Keratinocyte (primary cell): ENCODE measurements at regions not wholly inside any gene's neighbourhood (a gene's known extent, or its start where the extent isn't known, plus 50 kb on each side); places are given as distances from the start of the nearest gene placed in this dataset.

Experiments used
- DNase-seq: peaks from one replicate; pipeline ENCODE4 v3.0.0-alpha.2; 2011; ENCODE audit warnings: low read depth, missing footprints, low spot score
- FAIRE-seq: peaks from 2 replicates; lab custom pipeline; 2011; peaks lifted over from hg19 to GRCh38; lab: Jason Lieb, UNC
- H2AFZ ChIP-seq: 2 replicates; pipeline ENCODE4 v1.6.0; 2012; ENCODE audit warnings: low read length, control low read depth, inconsistent platforms; ENCODE audit not compliant: control insufficient read depth
- H3K27ac ChIP-seq: 2 replicates; pipeline ENCODE4 v1.5.1; 2011; ENCODE audit warnings: low read length; ENCODE audit not compliant: control insufficient read depth, insufficient read depth
- H3K27me3 ChIP-seq: 3 replicates; pipeline ENCODE4 v1.6.0; 2011; ENCODE audit warnings: low read length; ENCODE audit not compliant: control insufficient read depth, insufficient read depth; ENCODE audit errors: extremely low read depth
- H3K36me3 ChIP-seq, 2 experiments: 2 replicates in 1 of 2; 3 replicates in 1 of 2; pipeline ENCODE4 v1.5.1; 2011; ENCODE audit warnings: low read length in 2 of 2, mild to moderate bottlenecking in 1 of 2; ENCODE audit not compliant: control insufficient read depth in 2 of 2, insufficient read depth in 2 of 2; ENCODE audit errors: extremely low read depth in 1 of 2
- H3K4me1 ChIP-seq: 3 replicates; pipeline ENCODE4 v1.5.1; 2011; ENCODE audit warnings: low read length; ENCODE audit not compliant: control insufficient read depth, insufficient read depth; ENCODE audit errors: extremely low read depth
- H3K4me2 ChIP-seq: 3 replicates; pipeline ENCODE4 v1.6.0; 2011; ENCODE audit warnings: low read depth, low read length; ENCODE audit not compliant: control insufficient read depth, insufficient read depth; ENCODE audit errors: extremely low read depth
- H3K4me3 ChIP-seq, 3 experiments: fragments of 200-600 bp in 1 of 3; sonication (generic) in 1 of 3; 2 replicates in 2 of 3; 3 replicates in 1 of 3; pipeline ENCODE4 v1.5.1; 2011 to 2016; ENCODE audit warnings: low read length in 3 of 3, mild to moderate bottlenecking in 3 of 3, control low read depth in 2 of 3, inconsistent platforms in 1 of 3, low read depth in 1 of 3, mixed read lengths in 1 of 3, mixed run types in 1 of 3, moderate library complexity in 1 of 3; ENCODE audit not compliant: control insufficient read depth in 2 of 3, insufficient read depth in 2 of 3; ENCODE audit errors: extremely low read depth in 1 of 3
- H3K79me2 ChIP-seq: 2 replicates; pipeline ENCODE4 v1.6.0; 2012; ENCODE audit warnings: low read length; ENCODE audit not compliant: control insufficient read depth, insufficient read depth
- H3K9ac ChIP-seq: 3 replicates; pipeline ENCODE4 v1.6.0; 2011; ENCODE audit warnings: low read length; ENCODE audit not compliant: control insufficient read depth, insufficient read depth; ENCODE audit errors: extremely low read depth
- H3K9me1 ChIP-seq: 3 replicates; pipeline ENCODE4 v1.6.0; 2011; ENCODE audit warnings: low read length; ENCODE audit not compliant: control insufficient read depth, insufficient read depth; ENCODE audit errors: extremely low read depth
- H3K9me3 ChIP-seq: 2 replicates; pipeline ENCODE4 v1.5.1; 2012; ENCODE audit warnings: low read depth, low read length; ENCODE audit not compliant: control insufficient read depth
- H4K20me1 ChIP-seq: 3 replicates; pipeline ENCODE4 v1.6.0; 2011; ENCODE audit warnings: low read length; ENCODE audit not compliant: control insufficient read depth, insufficient read depth; ENCODE audit errors: extremely low read depth
- EZH2 ChIP-seq: IDR thresholded peaks from one replicate; pipeline ENCODE4 v1.6.1; 2012; ENCODE audit warnings: inconsistent platforms, mild to moderate bottlenecking, low read length, moderate library complexity
- dilution Hi-C: fragments of 300-500 bp; cut with MboI; formaldehyde crosslinking; loops from one replicate; pipeline ENCODE4 v1.7.0; 2020; ENCODE audit warnings: low sequenced_read_pairs; ENCODE audit not compliant: extremely low pct_ligation_motif_present
- TF ChIP-seq, protein P1 (sequence below), 3 experiments: IDR thresholded peaks in 1 of 3; conservative IDR thresholded peaks in 1 of 3; optimal IDR thresholded peaks in 1 of 3; 2 replicates in 2 of 3; 3 replicates in 1 of 3; pipeline versions ENCODE3 to v1.5.1; 2011; ENCODE audit warnings: low read length in 3 of 3, mild to moderate bottlenecking in 3 of 3, moderate library complexity in 2 of 3, control low read depth in 1 of 3, inconsistent platforms in 1 of 3; ENCODE audit not compliant: insufficient read depth in 2 of 3; ENCODE audit errors: extremely low read depth in 1 of 3

DNA sequence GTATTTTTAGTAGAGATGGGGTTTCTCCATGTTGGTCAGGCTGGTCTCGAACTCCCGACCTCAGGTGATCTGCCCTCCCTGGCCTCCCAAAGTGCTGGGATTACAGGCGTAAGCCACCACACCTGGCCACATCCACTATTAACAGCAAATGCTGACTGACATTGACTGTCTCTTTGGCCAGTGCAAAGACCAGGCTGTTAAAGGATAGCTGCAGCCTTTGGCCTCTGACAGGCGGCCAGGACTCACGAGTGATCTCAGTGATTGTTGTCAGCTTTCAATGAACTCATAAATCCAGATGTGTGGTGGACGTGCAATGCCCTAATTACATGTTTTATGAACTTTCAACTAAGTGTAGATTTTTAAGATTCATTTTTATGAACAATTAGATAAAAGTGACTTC, 174.4 kb upstream of the EXOC2 start:
- TF ChIP-seq EZH2 = no peak
- TF ChIP-seq, protein P1, sequence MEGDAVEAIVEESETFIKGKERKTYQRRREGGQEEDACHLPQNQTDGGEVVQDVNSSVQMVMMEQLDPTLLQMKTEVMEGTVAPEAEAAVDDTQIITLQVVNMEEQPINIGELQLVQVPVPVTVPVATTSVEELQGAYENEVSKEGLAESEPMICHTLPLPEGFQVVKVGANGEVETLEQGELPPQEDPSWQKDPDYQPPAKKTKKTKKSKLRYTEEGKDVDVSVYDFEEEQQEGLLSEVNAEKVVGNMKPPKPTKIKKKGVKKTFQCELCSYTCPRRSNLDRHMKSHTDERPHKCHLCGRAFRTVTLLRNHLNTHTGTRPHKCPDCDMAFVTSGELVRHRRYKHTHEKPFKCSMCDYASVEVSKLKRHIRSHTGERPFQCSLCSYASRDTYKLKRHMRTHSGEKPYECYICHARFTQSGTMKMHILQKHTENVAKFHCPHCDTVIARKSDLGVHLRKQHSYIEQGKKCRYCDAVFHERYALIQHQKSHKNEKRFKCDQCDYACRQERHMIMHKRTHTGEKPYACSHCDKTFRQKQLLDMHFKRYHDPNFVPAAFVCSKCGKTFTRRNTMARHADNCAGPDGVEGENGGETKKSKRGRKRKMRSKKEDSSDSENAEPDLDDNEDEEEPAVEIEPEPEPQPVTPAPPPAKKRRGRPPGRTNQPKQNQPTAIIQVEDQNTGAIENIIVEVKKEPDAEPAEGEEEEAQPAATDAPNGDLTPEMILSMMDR (optimal IDR thresholded peaks at IDR 0.05 in 1 of 3, IDR thresholded peaks at IDR 0.05 in 1 of 3, conservative IDR thresholded peaks at IDR 0.05 in 1 of 3; ENCODE audit: extremely low read depth in 1 of 3, insufficient read depth in 2 of 3, low read length in 3 of 3) = no peak
- no peak overlapping the region for H2AFZ ChIP-seq
- H3K4me3 ChIP-seq = no peak overlapping the region
- FAIRE-seq = no peak
- H3K9me3 ChIP-seq = no peaks in the 10 kb centered on the region
- H3K9ac ChIP-seq = no peak overlapping the region
- H3K4me2 ChIP-seq = no peak overlapping the region
- no peaks in the 10 kb centered on the region for H3K79me2 ChIP-seq
- H3K27ac ChIP-seq = no peak overlapping the region
- dilution Hi-C loops = no loop called here
- H3K36me3 ChIP-seq = no peaks in the 10 kb centered on the region
- DNase-seq = no peak
- H4K20me1 ChIP-seq = no peaks in the 10 kb centered on the region
- no peaks in the 10 kb centered on the region for H3K27me3 ChIP-seq
- H3K9me1 ChIP-seq = no peaks in the 10 kb centered on the region
- peaks cover 5% of the 10 kb centered on the region for H3K4me1 ChIP-seq

DNA sequence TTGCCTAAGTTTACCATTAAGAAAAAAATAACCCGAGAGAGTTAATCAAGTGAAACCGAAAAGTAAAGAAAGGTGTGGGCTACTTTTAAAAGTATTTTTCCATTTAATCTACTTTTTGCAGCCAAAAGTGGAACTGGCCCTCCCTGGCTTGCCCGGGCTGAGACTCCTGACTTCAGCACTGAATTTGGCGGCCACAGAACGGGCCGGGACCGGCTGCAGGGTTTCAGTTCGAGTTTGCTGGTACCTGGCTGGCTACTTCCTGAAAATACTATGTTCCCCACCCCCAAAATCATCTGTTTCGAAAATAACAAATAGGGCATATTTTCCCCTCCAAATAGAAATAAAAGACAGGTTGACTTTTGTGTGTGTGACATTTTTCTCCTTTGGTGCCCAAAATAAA, 173.4 kb upstream of the EXOC2 start:
- no peaks in the 10 kb centered on the region for H4K20me1 ChIP-seq
- H3K79me2 ChIP-seq = no peaks in the 10 kb centered on the region
- H3K27ac ChIP-seq = no peak overlapping the region
- H3K4me3 ChIP-seq = no peak overlapping the region
- H3K9me3 ChIP-seq = no peaks in the 10 kb centered on the region
- TF ChIP-seq EZH2 = no peak
- TF ChIP-seq, protein P1 (optimal IDR thresholded peaks at IDR 0.05 in 1 of 3, IDR thresholded peaks at IDR 0.05 in 1 of 3, conservative IDR thresholded peaks at IDR 0.05 in 1 of 3; ENCODE audit: extremely low read depth in 1 of 3, insufficient read depth in 2 of 3, low read length in 3 of 3) = no peak
- H3K4me2 ChIP-seq = no peak overlapping the region
- DNase-seq (no peak), FAIRE-seq (no peak)
- no peak overlapping the region for H2AFZ ChIP-seq
- dilution Hi-C loops = no loop called here
- no peaks in the 10 kb centered on the region for H3K9me1 ChIP-seq
- no peak overlapping the region for H3K9ac ChIP-seq
- H3K4me1 ChIP-seq = peaks cover 7% of the 10 kb centered on the region
- no peaks in the 10 kb centered on the region for H3K36me3 ChIP-seq
- H3K27me3 ChIP-seq = no peaks in the 10 kb centered on the region
